NOMO-1 (cell line): ENCODE measurements at regions not wholly inside any gene's neighbourhood (a gene's known extent, or its start where the extent isn't known, plus 50 kb on each side); places are given as distances from the start of the nearest gene placed in this dataset.
"Not testable (repeated sequence)": the region's sequence is repeated elsewhere in the genome, so short reads cannot be mapped to it uniquely, and the experiment has no call there.

Source experiments
- DNase-seq, 2 experiments: peaks; one replicate each; lab custom pipeline; 2025; ENCODE audit not compliant: unreplicated experiment in 2 of 2; lab: John Stamatoyannopoulos, UW

DNA sequence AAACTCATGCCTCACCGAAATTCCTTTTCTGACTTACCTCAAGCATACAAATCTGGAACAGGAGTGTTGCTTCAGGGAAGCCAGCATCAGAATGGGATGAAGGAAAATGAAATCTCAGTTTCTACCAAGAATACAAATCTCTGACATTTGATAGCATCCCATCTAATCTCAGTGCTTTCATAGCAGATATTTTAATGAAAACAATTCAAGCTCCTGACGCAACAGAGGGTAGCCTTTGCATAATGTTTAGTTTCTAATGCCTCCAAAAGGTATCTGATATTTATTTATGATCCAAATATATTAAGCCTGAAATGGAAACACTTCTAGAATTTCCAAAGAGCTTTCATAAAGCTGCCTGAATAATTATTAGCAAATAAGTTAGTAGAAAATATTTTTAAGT lies 251.4 kb downstream of the DEPDC1B start:
- no peak for DNase-seq

DNA sequence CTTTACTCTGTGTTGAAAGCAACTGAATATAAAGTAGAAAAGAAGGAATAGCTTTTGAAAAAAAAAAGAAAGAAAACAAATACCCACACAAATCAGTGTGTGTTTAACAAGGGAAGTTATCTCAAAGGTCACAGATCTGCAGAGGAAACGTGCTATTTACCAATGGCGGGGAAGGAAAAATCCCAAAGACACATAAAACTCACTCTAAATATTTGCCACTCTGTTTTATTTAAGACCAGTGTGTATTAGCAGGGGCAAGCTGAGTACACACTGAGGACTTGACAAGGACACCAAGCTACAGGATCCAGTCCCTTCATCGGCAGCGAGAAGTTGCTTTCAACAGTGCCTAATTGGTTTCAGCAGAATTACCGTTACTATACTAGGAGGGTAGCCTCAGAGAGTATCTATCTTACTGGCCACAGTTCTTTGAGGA lies 252.5 kb downstream of the DEPDC1B start:
- no peak for DNase-seq

DNA sequence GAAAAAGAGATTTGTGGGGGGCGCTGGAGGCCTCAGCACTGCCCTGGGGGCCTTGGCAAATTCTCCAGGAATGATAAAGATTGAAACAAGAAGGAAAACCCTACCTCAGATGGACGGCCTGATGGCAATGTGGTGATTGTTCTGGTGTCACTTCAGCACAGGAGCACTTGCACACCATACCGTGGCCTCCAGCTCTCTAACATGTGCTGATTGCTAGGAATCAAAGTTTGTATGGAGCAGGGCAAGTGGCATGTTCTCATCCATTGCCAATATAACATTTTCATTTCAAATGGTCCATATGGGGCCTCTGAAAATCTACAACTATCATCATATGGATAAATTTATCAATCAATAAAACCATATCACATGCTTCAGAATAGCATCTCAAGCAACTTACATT lies 253.0 kb downstream of the DEPDC1B start:
- no peak for DNase-seq

DNA sequence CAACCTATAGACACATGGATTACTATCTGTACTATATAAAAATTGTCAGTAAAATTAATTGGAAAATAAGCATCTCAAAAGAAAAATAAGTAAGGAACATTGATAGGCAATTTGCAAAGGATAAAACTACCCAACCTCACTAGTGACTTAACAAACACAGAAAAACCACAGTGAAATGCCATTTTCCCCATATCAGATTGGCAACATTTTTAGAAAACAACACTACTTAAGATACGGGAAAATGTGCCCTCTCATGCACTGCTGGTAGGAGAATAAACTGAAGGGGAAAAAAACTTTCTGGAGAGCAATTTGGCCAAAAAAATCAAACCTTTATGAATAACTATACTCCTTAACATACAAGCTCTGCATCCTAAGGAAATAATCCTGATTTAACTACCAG lies 254.0 kb downstream of the DEPDC1B start:
- DNase-seq: no peak

DNA sequence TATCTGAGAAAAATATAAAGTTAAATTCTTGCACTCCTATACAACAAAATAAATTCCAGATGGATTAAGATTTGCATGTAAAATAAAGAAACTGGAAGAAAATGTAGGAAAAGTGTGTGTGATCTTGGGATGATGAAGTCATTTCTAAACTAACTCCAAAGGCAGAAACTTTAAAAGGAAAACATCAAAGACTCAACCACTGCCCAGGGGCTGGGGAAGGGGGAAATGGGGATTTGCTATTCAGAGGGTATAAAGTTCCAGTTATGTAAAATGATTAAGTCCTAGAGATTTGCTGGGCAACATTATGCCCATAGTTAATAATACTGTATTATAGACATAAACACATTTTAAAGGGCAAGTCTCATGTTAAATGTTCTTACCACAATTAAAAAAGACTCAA lies 254.5 kb downstream of the DEPDC1B start:
- DNase-seq: no peak

DNA sequence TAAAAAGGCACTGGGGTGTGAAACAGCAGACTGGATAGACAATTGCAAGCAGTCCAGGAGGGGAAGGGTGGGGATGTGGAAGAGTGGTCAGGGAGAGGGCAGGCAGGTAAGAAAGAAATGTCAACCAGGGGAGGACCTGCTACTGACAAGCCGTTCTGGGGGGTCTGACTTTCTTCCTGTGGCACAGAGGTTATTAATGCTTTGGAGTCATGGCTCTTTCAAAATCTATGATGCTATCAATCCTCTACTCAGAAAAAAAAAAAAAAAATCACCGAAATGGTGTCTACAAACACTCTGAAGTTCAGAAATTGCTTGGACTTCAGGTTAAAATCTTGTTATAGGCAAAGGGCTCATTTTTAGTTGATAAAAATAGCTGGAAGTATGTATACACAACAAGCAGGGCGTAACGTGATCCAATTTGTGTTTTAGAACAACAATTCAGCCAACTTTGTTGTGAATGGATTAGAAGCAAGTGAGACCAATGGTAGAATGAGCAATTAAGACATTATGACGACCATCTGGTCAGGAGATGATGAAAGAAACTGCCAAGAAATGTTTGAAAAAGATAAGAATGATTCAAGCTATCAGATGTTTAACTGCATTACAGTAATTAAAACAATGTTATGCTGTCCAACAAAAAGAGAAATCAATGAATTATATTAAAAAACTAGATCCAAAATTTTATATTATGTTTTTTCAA lies 255.2 kb downstream of the DEPDC1B start:
- DNase-seq: no peak

DNA sequence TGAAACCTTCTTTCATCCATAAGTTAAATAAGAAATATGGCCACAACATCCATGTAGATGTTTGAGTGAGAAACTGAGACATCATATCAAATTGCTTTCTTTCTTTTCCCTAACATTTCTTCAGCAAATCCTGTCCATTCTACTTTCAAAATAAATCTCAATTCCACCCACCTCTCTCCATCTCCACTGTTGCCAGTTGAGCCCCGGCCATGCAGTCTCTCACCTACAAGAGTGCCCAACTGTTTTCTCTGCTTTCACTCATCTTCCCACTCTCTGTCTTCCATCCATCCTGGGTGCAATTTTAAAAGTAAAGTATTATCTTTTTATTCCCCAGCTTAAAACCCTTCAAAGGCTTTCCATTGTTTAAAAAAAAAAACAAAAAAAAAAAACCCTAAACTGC lies 260.4 kb downstream of the DEPDC1B start:
- DNase-seq: no peak

DNA sequence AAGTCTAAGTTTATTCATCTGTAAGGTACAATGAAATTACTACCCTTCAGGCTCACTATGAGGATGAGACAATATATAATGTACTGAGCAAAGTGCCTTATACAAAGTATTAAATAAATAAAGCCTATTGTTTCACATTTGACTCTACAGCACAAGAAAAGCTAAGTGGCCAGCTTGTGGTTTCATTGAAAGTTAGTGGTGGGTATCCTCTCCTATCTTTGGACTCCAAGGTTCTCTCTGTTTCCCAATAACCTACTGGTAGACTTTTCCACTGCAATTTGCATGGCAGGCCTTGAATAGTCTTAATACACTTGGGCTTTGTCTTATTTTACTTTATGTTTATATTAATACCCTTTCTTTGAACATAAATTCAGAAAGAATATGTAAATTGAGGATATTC lies 262.7 kb downstream of the DEPDC1B start:
- DNase-seq: no peak

DNA sequence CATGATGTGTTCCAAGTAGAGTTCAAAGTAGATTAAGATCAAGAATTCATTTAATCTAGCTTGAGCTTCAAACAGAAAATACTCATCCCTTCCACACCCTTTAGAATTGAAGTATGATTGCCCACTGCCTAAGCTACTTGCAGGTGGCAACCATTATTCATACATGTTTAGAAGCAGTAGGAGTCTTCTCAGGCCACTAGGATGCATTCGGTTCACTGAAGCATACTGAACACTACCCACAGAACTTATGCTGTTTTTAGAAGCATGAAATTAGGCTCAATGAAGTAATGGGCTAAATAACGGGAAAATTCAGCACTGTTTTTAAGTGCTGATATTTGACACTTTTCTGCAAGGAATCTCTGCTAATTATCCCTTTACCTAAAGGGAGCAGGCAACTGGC lies 263.4 kb downstream of the DEPDC1B start:
- no peak for DNase-seq

DNA sequence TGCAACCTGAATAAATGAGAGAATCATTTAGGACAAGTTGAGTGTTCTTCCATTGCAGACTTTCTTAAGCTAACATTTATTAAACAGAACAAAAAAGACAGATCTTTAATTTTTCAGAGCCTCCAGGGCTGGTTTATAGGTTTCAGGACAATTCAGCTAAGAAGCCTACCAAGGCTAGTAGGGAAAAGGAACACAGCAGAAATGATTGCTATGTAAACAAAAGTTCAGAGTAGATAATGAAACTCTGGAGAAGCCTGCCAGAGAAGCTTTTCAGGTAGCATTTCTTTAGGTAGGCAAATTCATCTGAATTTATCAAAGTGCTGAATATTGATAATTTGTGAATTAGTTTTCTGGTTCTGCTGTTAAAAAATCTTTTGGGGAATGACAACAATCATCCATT lies 264.2 kb downstream of the DEPDC1B start:
- no peak for DNase-seq

DNA sequence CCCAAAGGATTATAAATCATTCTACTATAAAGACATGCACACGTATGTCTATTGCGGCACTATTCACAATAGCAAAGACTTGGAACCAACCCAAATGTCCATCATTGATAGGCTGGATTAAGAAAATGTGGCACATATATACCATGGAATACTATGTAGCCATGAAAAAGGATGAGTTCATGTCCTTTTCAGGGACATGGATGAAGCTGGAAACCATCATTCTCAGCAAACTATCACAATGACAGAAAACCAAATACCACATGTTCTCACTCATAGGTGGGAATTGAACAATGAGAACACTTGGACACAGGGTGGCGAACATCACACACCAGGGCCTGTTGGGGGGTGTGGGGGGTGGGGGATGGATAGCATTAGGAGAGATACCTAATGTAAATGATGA lies 273.8 kb downstream of the DEPDC1B start:
- not testable (repeated sequence) for DNase-seq

DNA sequence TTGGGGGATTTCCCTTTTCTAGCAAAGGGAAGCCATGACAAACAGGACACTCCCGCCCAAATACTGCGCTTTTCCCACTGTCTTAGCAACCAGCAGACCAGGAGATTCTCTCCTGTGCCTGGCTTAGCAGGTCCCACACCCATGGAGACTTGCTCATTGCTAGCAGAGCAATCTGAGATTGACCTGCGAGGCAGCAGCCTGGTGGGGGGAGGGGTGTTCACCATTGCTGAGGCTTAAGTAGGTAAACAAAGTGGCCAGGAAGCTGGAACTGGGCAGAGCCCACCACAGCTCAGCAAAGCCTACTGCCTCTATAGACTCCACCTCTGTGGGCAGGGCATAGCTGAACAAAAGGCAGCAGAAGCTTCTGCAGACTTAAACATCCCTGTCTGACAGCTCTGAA lies 279.2 kb downstream of the DEPDC1B start:
- DNase-seq: not testable (repeated sequence)

DNA sequence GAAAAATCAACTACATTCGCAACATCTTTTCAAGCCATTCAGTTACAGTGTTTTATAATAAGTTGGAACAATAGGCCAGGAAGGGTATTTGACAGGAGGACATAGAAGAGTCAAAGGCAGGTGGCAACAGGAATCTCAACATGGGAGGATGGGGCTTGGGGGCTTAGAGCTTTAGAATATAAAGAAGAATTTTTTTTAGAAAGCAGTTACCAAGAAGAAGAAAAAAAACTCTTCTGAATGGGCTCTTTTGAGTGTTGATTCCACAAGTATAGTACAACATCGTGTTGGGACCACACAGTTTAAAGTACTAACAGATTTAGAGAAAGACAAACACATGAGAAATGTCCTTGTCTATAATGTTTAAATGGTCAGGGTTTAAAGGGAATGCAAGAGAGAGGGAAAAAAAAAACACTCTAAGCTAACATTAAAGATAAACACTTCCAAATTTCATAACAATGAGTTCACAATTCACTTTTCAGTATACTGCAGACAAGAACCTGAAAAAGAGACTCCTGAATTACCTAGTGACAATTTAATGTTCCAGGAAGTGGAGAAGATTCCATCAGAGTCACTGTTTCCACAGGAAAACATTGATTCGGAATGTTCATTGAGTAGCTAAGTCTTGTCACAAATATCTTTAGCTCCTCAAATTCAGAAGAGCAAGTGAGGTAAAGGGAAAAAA lies 282.3 kb downstream of the DEPDC1B start:
- no peak for DNase-seq

DNA sequence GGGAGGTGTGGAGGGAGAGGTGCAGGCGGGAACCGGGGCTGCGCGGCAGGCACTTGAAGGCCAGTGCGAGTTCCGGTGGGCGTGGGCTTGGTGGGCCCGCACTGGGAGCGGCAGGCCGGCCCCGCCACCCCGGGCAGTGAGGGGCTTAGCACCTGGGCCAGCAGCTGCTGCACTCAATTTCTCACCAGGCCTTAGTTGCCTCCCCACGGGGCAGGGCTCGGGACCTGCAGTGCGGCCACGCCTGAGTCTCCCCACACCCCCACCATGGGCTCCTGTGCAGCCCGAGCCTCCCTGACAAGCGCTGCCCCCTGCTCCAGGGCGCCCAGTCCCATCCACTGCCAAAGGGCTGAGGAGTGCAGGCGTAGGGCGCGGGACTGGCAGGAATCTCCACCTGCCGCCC lies 284.5 kb downstream of the DEPDC1B start:
- DNase-seq: no peak

DNA sequence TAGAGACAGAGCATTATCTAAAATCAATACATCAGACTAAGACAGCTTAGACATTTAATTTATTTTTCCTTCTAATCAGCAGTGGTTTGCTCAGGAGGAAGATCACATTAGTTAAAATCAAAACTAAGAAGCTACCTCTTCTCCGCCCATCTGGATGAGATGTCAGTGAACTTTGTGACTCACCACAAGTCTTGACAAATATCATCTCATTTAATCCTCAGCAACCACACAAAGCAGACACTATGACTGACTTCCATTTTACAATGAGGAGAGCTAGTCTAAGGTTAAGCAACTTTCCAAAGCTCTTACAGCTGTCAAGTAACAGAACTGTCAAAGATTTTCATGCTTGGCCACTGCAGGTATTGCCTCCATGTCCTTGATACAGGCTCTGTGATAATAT lies 289.5 kb downstream of the DEPDC1B start:
- DNase-seq: peak; percentile 7 to 64

DNA sequence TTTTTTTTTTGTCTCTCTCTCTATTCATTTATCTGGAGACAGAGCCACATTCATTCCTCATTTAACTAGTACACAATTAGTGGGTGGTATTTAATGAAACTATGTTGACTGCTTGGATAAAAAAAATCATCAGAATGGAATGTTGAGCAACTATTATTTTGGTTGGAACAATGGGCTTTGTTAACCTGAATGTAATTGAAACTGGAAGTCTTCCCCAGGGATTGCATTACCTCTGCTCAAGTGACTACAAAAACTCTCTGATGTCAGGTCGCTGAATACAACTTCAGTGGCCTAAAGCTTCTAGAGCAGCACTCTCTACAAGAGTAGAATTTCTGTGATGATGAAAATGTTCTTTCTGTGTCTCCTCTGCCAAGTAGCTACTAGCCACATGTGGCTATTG lies 295.8 kb downstream of the DEPDC1B start:
- DNase-seq: no peak

DNA sequence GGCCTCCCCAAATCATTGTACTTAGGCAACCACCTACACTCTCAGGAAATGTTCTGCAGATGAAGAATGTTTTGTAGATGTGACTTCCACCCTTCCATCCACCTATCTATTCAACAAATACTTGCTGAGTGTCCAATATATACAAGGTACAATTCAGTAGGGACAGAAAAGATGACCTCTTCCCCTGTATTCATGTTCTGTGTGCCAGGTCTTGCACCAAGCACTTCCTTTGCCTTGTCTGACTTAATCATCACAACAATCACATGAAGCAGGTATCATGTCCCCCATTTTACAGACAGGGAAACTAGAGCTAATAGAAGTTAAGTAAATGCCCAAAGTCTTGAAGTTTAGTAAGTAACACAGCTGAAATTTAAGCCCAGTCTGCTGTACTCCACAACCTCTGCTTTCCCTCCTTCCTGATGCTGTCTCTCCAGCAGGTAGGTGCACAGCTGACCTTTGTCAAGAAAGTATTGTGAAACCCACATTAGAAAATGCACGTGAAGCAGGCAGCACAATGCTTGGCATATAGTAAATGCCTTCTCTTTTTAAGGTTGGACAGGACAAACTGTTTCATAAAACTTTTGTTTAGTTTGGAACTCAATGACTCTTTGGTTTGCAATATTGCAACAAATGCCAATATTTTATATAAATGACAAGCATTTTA lies 296.5 kb downstream of the DEPDC1B start:
- DNase-seq: no peak

DNA sequence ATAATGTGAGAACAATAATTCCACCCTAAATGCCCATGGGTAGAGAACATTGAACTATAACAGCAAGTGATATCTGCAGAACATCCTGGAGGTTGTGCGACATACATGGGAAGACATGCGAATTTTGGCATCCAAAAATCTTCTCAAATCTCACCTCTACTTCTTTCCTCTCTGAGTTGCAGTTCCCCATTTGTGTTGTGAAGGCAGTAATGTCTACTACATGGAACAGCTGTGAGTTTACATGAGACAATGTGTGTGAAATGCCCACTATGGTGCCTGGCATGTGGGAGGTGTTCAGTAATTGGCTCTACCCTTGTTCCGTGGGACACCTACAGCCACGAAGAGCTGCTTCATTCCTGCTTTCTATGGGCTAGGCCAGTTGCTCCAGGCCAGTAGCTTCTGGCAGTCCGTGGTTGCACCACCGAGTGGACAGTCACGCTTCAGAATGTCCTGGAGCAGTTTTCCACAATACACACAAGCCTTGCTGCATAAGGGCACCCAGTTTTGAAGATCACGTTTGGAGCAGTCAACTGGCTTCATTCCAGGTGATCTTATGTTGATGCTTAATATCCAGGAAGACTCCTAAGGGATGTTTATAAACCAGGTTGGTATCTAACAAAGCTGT lies 297.7 kb downstream of the DEPDC1B start:
- peak in 1 of 2 experiments; percentile 11 for DNase-seq

DNA sequence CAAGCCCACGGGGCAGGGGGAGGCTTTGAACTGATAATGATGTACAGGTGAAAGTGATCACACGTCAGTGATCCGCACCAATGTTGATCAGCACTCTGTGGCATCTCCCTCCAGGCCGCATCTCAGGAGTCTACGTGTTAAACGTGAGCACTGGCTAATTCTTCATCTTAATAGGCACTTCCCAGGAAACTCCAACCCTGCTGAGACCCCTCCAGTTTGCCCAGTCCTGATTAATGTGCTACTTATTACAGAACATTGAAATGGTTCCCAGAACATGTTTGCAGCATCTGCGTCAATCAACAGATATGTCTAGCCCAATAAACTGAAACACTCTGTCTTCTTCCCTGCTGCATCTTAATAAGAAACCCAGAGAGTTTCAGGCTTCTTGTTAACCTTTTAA lies 298.4 kb downstream of the DEPDC1B start:
- DNase-seq: no peak

DNA sequence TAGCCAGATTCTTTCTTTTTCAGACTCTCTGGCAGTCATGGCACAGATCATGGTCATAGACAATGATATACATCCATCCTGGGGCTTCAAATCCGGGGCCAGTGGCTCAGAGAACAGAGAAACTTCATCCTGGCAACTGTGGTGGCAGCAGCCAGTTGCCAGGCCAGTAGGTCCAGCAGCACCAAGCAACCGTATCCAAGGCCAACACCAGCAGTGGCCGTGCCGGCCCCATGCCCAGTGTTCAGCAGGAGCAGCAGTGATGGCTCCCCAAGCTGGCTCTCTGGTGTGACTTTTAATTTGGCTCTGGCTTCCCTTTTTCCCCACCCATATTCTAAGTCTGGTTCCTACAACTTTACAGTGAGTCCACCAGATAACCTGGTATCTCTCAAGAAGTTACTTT lies 300.5 kb downstream of the DEPDC1B start:
- no peak for DNase-seq

DNA sequence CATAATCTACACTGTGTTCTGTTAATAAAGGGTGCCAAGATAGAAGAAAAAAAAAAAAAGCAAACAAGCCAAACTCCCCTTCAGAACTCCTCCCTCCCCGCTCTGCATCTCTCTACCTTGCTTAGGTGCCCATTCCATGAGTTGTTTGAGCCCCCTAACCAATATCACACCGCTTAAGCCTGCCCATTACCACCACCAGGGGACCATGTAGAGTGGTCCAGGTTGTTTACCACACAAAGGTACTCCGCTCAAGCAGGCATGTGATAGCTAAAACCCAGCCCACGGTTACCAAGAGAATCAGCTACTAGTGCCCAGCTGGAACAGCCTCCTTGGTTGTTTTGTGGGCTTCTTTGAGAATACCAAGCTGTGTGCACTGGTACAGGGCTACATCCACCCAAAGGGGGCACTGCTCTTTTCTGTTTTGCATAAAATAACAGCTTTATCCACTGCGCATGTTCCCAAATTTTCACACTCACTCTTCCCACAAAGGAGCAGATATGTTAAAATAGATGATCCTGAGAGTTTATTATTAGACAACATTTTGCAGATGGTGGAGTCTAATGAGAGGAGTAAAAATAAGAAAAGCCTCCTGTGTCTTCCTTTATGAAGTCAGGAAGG lies 304.1 kb downstream of the DEPDC1B start:
- DNase-seq: no peak
